Keratinocyte (primary cell): ENCODE measurements at regions not wholly inside any gene's neighbourhood (a gene's known extent, or its start where the extent isn't known, plus 50 kb on each side); places are given as distances from the start of the nearest gene placed in this dataset.

Experiments used
- EZH2 ChIP-seq: IDR thresholded peaks from one replicate; pipeline ENCODE4 v1.6.1; 2012; ENCODE audit warnings: inconsistent platforms, mild to moderate bottlenecking, low read length, moderate library complexity
- TF ChIP-seq, protein P1 (sequence below), 3 experiments: IDR thresholded peaks in 1 of 3; conservative IDR thresholded peaks in 1 of 3; optimal IDR thresholded peaks in 1 of 3; 2 replicates in 2 of 3; 3 replicates in 1 of 3; pipeline versions ENCODE3 to v1.5.1; 2011; ENCODE audit warnings: low read length in 3 of 3, mild to moderate bottlenecking in 3 of 3, moderate library complexity in 2 of 3, control low read depth in 1 of 3, inconsistent platforms in 1 of 3; ENCODE audit not compliant: insufficient read depth in 2 of 3; ENCODE audit errors: extremely low read depth in 1 of 3

DNA sequence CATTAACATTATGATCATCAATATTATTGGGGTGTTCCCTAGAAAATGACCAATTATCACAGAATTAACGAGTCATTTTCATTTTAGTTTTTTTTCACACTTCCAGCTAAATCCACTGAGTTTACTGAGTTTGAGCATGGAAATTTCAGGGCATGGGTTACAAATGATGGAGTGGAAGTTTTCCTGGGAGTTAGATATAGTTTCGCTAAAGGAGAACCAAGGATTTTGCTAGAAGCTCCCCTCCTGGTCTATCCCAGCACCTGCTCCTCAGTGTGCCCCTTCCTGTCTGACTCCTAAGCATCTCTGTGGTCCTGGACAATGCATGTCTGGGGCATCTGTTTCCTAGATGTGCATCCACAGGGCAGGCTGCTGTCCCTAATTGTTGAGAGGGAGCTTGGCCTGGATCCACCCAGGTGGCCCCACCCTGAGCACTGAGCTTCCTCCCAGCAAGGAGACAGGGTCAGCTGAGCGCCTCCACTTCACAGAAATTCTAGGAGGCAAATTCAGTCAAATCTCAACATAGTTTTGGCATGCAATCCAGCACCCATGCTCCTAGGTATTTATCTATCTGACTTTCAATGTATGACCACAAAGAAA is 102.3 kb upstream of the GOLGA6L6 start:
- TF ChIP-seq, protein P1, sequence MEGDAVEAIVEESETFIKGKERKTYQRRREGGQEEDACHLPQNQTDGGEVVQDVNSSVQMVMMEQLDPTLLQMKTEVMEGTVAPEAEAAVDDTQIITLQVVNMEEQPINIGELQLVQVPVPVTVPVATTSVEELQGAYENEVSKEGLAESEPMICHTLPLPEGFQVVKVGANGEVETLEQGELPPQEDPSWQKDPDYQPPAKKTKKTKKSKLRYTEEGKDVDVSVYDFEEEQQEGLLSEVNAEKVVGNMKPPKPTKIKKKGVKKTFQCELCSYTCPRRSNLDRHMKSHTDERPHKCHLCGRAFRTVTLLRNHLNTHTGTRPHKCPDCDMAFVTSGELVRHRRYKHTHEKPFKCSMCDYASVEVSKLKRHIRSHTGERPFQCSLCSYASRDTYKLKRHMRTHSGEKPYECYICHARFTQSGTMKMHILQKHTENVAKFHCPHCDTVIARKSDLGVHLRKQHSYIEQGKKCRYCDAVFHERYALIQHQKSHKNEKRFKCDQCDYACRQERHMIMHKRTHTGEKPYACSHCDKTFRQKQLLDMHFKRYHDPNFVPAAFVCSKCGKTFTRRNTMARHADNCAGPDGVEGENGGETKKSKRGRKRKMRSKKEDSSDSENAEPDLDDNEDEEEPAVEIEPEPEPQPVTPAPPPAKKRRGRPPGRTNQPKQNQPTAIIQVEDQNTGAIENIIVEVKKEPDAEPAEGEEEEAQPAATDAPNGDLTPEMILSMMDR (optimal IDR thresholded peaks at IDR 0.05 in 1 of 3, IDR thresholded peaks at IDR 0.05 in 1 of 3, conservative IDR thresholded peaks at IDR 0.05 in 1 of 3; ENCODE audit: extremely low read depth in 1 of 3, insufficient read depth in 2 of 3, low read length in 3 of 3): no peak
- no peak for TF ChIP-seq EZH2
